ENCODE measurements at regions not wholly inside any gene's neighbourhood (a gene's known extent, or its start where the extent isn't known, plus 50 kb on each side); places are given as distances from the start of the nearest gene placed in this dataset.

- POLR2A ChIA-PET (ENCODE audit: low non-redundant PET), result no interaction called here
Measured at GRCh38 chr7:54963155-54963554, 55.7 kb upstream of the EGFR start.

GRCh38 chr7:54964136-54964535, 54.7 kb upstream of the EGFR start:
- Histone ChIP-seq H3K4me1 (ENCODE audit: insufficient read depth, low read length, poor library complexity, severe bottlenecking) (no peaks in the 10 kb centered on the region), H3K4me3 (ENCODE audit: low read depth, low read length, poor library complexity, severe bottlenecking) (no peak overlapping the region), H3K27me3 (replicated peaks; ENCODE audit: insufficient read depth, low read depth, low read length, poor library complexity) (no peaks in the 10 kb centered on the region), H3K9me3 (ENCODE audit: low read depth, low read length, poor library complexity, severe bottlenecking) (no peaks in the 10 kb centered on the region), H3K36me3 (ENCODE audit: insufficient read depth, low read length, poor library complexity, severe bottlenecking) (no peaks in the 10 kb centered on the region), H3K27ac (ENCODE audit: low read depth, low read length, poor library complexity, severe bottlenecking) (no peak overlapping the region)
- no peak for TF ChIP-seq CTCF (conservative IDR thresholded peaks at IDR 0.05; ENCODE audit: low read depth, low read length)
- TF ChIP-seq EZH2 (IDR thresholded peaks at IDR 0.05; ENCODE audit: borderline replicate concordance, low read depth, low read length, poor library complexity, severe bottlenecking), result no peak
- BruUV-seq (replicated peaks), result no TSS peak
- ChIA-PET CTCF (no interaction called here), POLR2A (ENCODE audit: low non-redundant PET) (no interaction called here)
- intact Hi-C loops (cut with micrococcal nuclease; ENCODE audit: unreplicated experiment), result no loop called here
- DNase-seq (ENCODE audit: low spot score), result no peak

More at GRCh38 chr7:54963155-54963554, 55.7 kb upstream of the EGFR start:
- CTCF ChIA-PET, result no interaction called here
- intact Hi-C loops (cut with micrococcal nuclease; ENCODE audit: unreplicated experiment), result no loop called here
- no peaks in the 10 kb centered on the region for H3K9me3 ChIP-seq (ENCODE audit: low read depth, low read length, poor library complexity, severe bottlenecking)
- no peaks in the 10 kb centered on the region for H3K27me3 ChIP-seq (replicated peaks; ENCODE audit: insufficient read depth, low read depth, low read length, poor library complexity)
- no peak for TF ChIP-seq CTCF (conservative IDR thresholded peaks at IDR 0.05; ENCODE audit: low read depth, low read length)
- TF ChIP-seq EZH2 (IDR thresholded peaks at IDR 0.05; ENCODE audit: borderline replicate concordance, low read depth, low read length, poor library complexity, severe bottlenecking), result no peak
- BruUV-seq (replicated peaks), result no TSS peak
- H3K4me1 ChIP-seq (ENCODE audit: insufficient read depth, low read length, poor library complexity, severe bottlenecking), result no peaks in the 10 kb centered on the region
- no peak overlapping the region for H3K4me3 ChIP-seq (ENCODE audit: low read depth, low read length, poor library complexity, severe bottlenecking)
- H3K36me3 ChIP-seq (ENCODE audit: insufficient read depth, low read length, poor library complexity, severe bottlenecking), result no peaks in the 10 kb centered on the region
- H3K27ac ChIP-seq (ENCODE audit: low read depth, low read length, poor library complexity, severe bottlenecking), result no peak overlapping the region
- no peak for DNase-seq (ENCODE audit: low spot score)

GRCh38 chr7:54967377-54967776, 51.4 kb upstream of the EGFR start:
- H3K27ac ChIP-seq (ENCODE audit: low read depth, low read length, poor library complexity, severe bottlenecking), result no peak overlapping the region
- BruUV-seq (replicated peaks), result no TSS peak
- no peak for TF ChIP-seq CTCF (conservative IDR thresholded peaks at IDR 0.05; ENCODE audit: low read depth, low read length)
- TF ChIP-seq EZH2 (IDR thresholded peaks at IDR 0.05; ENCODE audit: borderline replicate concordance, low read depth, low read length, poor library complexity, severe bottlenecking), result no peak
- DNase-seq (ENCODE audit: low spot score), result no peak
- H3K4me3 ChIP-seq (ENCODE audit: low read depth, low read length, poor library complexity, severe bottlenecking), result no peak overlapping the region
- H3K27me3 ChIP-seq (replicated peaks; ENCODE audit: insufficient read depth, low read depth, low read length, poor library complexity), result no peaks in the 10 kb centered on the region
- ChIA-PET CTCF (no interaction called here), POLR2A (ENCODE audit: low non-redundant PET) (no interaction called here)
- no peaks in the 10 kb centered on the region for H3K36me3 ChIP-seq (ENCODE audit: insufficient read depth, low read length, poor library complexity, severe bottlenecking)
- intact Hi-C loops (cut with micrococcal nuclease; ENCODE audit: unreplicated experiment), result no loop called here
- no peaks in the 10 kb centered on the region for H3K9me3 ChIP-seq (ENCODE audit: low read depth, low read length, poor library complexity, severe bottlenecking)
- H3K4me1 ChIP-seq (ENCODE audit: insufficient read depth, low read length, poor library complexity, severe bottlenecking), result no peaks in the 10 kb centered on the region

All from A673 (cell line).